ENCODE measurements at regions not wholly inside any gene's neighbourhood (a gene's known extent, or its start where the extent isn't known, plus 50 kb on each side); places are given as distances from the start of the nearest gene placed in this dataset.
"Not testable (repeated sequence)": the region's sequence is repeated elsewhere in the genome, so short reads cannot be mapped to it uniquely, and the experiment has no call there.

- not testable (repeated sequence) for TF ChIP-seq CTCF, POLR2A (IDR thresholded peaks at IDR 0.05)
- TF ChIP-seq POLR2AphosphoS5 (IDR thresholded peaks at IDR 0.05): peak in 3 of 4 donors; percentile 27 to 65 (median 46)
These were observed 116.0 kb downstream of the CRLF3 start for GRCh38 chr17:30708241-30709078.
